ENCODE measurements at regions not wholly inside any gene's neighbourhood (a gene's known extent, or its start where the extent isn't known, plus 50 kb on each side); places are given as distances from the start of the nearest gene placed in this dataset.

- H3K36me3 ChIP-seq (ENCODE audit: control insufficient read depth, insufficient read depth, low read length) = no peaks in the 10 kb centered on the region
- no peaks in the 10 kb centered on the region for H3K9me3 ChIP-seq (ENCODE audit: control insufficient read depth, insufficient read depth, low read length)
- no peak overlapping the region for H3K27ac ChIP-seq (ENCODE audit: low read depth, low read length)
- 100% methylated on average over 1 of the region's 2 CpGs for WGBS (ENCODE audit: insufficient coverage)
- H3K4me1 ChIP-seq (ENCODE audit: control insufficient read depth, insufficient read depth, low read length) = no peaks in the 10 kb centered on the region
- DNase-seq (ENCODE audit: low read depth in 4 of 6, low spot score in 6 of 6) = peak in 1 of 6 donors; percentile 73
- H3K4me3 ChIP-seq (ENCODE audit: low read depth, low read length) = no peak overlapping the region
- H3K27me3 ChIP-seq (ENCODE audit: control insufficient read depth, insufficient read depth, low read length) = no peaks in the 10 kb centered on the region
Measured at GRCh38 chr1:221855156-221855555, 113.3 kb upstream of the DUSP10 start.

- no peak for DNase-seq (ENCODE audit: low read depth in 4 of 6, low spot score in 6 of 6)
- Histone ChIP-seq H3K9me3 (ENCODE audit: control insufficient read depth, insufficient read depth, low read length) (no peaks in the 10 kb centered on the region), H3K27me3 (ENCODE audit: control insufficient read depth, insufficient read depth, low read length) (no peaks in the 10 kb centered on the region), H3K36me3 (ENCODE audit: control insufficient read depth, insufficient read depth, low read length) (no peaks in the 10 kb centered on the region), H3K4me1 (ENCODE audit: control insufficient read depth, insufficient read depth, low read length) (no peaks in the 10 kb centered on the region), H3K27ac (ENCODE audit: low read depth, low read length) (no peak overlapping the region), H3K4me3 (ENCODE audit: low read depth, low read length) (no peak overlapping the region)
Measured at GRCh38 chr1:221851336-221851735, 109.4 kb upstream of the DUSP10 start.

DNA sequence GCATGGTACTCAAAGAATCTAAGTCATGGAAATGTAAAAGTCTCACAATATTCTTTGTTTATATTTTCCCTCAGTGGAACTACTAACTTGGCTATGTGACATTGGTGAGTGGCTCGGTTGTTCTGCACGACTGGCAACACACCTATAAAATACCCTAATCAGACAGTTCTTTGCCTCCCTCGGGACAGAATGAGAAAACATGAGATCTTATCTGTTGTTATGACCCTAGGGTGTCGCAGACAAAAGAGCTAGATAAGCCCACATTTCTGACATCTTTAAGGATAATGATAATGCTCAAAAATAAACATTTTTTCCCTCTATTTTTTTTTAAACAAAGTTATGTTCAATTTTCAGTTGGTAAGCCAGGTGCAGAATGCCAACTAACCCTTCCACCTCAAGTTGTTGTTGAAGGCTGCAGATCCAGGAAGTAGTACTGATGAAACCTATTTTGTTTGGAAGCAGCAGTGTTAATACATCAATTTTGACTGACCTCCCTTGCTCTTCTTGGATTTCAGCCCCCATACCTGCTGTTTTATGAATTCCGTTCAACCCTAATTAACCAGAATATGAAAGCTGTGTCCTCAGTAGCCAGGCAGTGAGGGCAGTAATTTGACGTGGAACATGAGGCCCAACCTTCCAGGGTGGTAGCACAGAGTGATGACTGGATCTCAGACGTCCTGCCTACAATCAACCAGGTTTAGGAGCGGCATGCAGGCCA lies 108.7 kb upstream of the DUSP10 start:
- Histone ChIP-seq H3K27ac (ENCODE audit: low read depth, low read length) (no peak overlapping the region), H3K27me3 (ENCODE audit: control insufficient read depth, insufficient read depth, low read length) (no peaks in the 10 kb centered on the region), H3K9me3 (ENCODE audit: control insufficient read depth, insufficient read depth, low read length) (no peaks in the 10 kb centered on the region), H3K4me1 (ENCODE audit: control insufficient read depth, insufficient read depth, low read length) (peaks cover 6% of the 10 kb centered on the region), H3K36me3 (ENCODE audit: control insufficient read depth, insufficient read depth, low read length) (no peaks in the 10 kb centered on the region), H3K4me3 (ENCODE audit: low read depth, low read length) (no peak overlapping the region)
- no peak for DNase-seq (ENCODE audit: low read depth in 4 of 6, low spot score in 6 of 6)
- 77% methylated on average over 4 of the region's 8 CpGs for WGBS (ENCODE audit: insufficient coverage)

DNA sequence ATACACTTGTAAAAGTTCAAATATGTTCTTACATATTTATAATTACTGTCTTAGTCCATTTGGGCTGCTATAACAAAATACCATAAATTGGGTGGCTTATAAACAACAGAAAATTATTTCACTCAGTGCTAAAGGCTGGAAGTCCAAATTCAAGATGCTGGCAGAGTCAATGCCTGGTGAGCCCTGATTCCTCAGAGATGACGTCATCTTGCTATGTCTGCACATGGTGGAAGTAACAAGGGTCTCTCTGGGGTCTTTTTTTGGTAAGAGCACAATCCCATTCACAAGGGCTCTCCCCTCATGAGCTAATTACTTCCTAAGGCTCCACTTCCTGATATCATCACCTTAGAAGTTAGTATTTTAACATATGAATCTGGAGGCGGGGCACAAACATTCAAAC lies 108.0 kb upstream of the DUSP10 start:
- no peaks in the 10 kb centered on the region for H3K36me3 ChIP-seq (ENCODE audit: control insufficient read depth, insufficient read depth, low read length)
- no CpG with 5 or more reads among the region's 2 CpGs for WGBS (ENCODE audit: insufficient coverage)
- no peak overlapping the region for H3K4me3 ChIP-seq (ENCODE audit: low read depth, low read length)
- no peak overlapping the region for H3K27ac ChIP-seq (ENCODE audit: low read depth, low read length)
- no peaks in the 10 kb centered on the region for H3K27me3 ChIP-seq (ENCODE audit: control insufficient read depth, insufficient read depth, low read length)
- no peak for DNase-seq (ENCODE audit: low read depth in 4 of 6, low spot score in 6 of 6)
- H3K4me1 ChIP-seq (ENCODE audit: control insufficient read depth, insufficient read depth, low read length) = peaks cover 6% of the 10 kb centered on the region
- no peaks in the 10 kb centered on the region for H3K9me3 ChIP-seq (ENCODE audit: control insufficient read depth, insufficient read depth, low read length)

DNA sequence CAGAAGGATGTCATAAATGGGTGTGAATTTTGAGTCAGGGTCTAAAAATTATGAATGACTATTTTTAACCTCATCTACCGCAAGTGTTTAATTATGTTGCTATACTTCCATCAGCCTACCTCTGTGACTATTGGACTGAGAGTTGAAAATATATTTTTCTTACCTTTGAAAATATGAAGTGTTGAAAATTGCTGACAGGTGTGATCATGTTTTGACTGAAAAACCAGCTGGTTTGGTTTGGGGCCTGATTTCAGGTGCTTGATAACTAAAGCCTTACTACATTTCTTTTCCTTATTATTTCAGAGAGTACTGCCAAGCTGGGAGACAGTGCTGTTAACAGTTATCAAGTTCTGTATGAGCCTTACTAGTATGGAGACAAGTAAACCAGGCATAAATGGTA lies 107.2 kb upstream of the DUSP10 start:
- no peak for DNase-seq (ENCODE audit: low read depth in 4 of 6, low spot score in 6 of 6)
- H3K4me1 ChIP-seq (ENCODE audit: control insufficient read depth, insufficient read depth, low read length) = peaks cover 6% of the 10 kb centered on the region
- no peak overlapping the region for H3K27ac ChIP-seq (ENCODE audit: low read depth, low read length)
- no CpG with 5 or more reads among the region's 1 CpG for WGBS (ENCODE audit: insufficient coverage)
- no peaks in the 10 kb centered on the region for H3K27me3 ChIP-seq (ENCODE audit: control insufficient read depth, insufficient read depth, low read length)
- no peaks in the 10 kb centered on the region for H3K9me3 ChIP-seq (ENCODE audit: control insufficient read depth, insufficient read depth, low read length)
- no peak overlapping the region for H3K4me3 ChIP-seq (ENCODE audit: low read depth, low read length)
- no peaks in the 10 kb centered on the region for H3K36me3 ChIP-seq (ENCODE audit: control insufficient read depth, insufficient read depth, low read length)

DNA sequence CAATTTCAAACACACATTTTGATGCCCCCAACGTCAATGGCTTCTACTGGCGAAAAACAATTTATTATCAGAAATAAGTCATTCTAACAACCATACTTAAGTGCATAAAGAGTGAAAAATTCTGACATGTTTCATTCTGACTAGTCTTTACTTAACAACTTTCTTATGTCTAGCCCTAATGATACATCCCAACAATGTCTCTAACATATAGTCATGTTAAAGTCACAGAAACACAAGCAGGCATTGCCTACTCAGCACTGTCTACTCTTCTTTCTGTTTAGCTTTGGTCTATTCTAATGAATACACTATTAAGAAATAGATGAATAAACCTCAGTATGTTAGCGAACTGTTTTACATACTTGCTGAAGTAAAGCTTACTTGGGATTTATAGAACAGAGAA lies 105.8 kb upstream of the DUSP10 start:
- peaks cover 6% of the 10 kb centered on the region for H3K4me1 ChIP-seq (ENCODE audit: control insufficient read depth, insufficient read depth, low read length)
- WGBS (ENCODE audit: insufficient coverage) = no CpG with 5 or more reads among the region's 3 CpGs
- no peaks in the 10 kb centered on the region for H3K9me3 ChIP-seq (ENCODE audit: control insufficient read depth, insufficient read depth, low read length)
- DNase-seq (ENCODE audit: low read depth in 4 of 6, low spot score in 6 of 6) = no peak
- no peaks in the 10 kb centered on the region for H3K27me3 ChIP-seq (ENCODE audit: control insufficient read depth, insufficient read depth, low read length)
- no peaks in the 10 kb centered on the region for H3K36me3 ChIP-seq (ENCODE audit: control insufficient read depth, insufficient read depth, low read length)
- H3K4me3 ChIP-seq (ENCODE audit: low read depth, low read length) = no peak overlapping the region
- H3K27ac ChIP-seq (ENCODE audit: low read depth, low read length) = no peak overlapping the region

GRCh38 chr1:221845650-221846371 lies 103.9 kb upstream of the DUSP10 start:
- no peak overlapping the region for H3K27ac ChIP-seq (ENCODE audit: low read depth, low read length)
- no peaks in the 10 kb centered on the region for H3K9me3 ChIP-seq (ENCODE audit: control insufficient read depth, insufficient read depth, low read length)
- no peak overlapping the region for H3K4me3 ChIP-seq (ENCODE audit: low read depth, low read length)
- peaks cover 6% of the 10 kb centered on the region for H3K4me1 ChIP-seq (ENCODE audit: control insufficient read depth, insufficient read depth, low read length)
- no peaks in the 10 kb centered on the region for H3K27me3 ChIP-seq (ENCODE audit: control insufficient read depth, insufficient read depth, low read length)
- H3K36me3 ChIP-seq (ENCODE audit: control insufficient read depth, insufficient read depth, low read length) = no peaks in the 10 kb centered on the region
- DNase-seq (ENCODE audit: low read depth in 4 of 6, low spot score in 6 of 6) = peak in 1 of 6 donors; percentile 45
- 50% methylated on average over 8 of the region's 9 CpGs for WGBS (ENCODE audit: insufficient coverage)

- peaks cover 6% of the 10 kb centered on the region for H3K4me1 ChIP-seq (ENCODE audit: control insufficient read depth, insufficient read depth, low read length)
- H3K27ac ChIP-seq (ENCODE audit: low read depth, low read length) = no peak overlapping the region
Measured at GRCh38 chr1:221841983-221842335, 100.1 kb upstream of the DUSP10 start.

DNA sequence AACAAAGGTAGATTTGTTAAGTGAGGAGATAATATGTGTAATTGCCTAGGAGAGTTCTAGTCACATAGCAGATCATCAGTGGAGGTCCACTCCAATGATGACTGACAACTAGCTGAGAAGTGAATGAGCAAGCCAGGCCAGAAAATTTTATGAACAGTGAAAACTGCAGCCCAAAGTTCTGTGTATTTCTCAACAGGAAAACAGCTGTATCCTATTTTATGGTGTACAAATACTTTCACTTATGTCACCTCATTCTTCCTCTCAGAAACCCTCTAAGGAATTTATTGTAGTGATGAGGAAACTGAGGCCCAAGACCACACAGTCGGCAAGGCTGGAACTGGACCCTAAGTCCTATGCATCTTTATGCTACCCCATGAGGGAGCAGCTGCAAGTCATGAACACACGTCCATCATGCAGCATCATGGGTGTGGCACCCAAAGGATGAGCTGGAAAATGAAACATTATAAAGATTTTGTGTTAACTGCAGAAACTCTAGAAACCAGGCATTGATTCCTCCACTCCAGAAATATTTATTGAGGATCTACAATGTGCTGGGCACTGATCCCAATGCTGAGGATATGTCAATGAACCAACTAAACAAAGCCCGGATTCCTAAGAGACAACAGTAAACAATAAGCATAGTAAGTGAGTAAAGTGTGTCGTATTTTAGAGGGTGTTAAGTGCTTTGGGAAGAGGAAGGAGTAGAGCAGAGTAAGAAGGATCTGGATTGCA lies 99.5 kb upstream of the DUSP10 start:
- peaks cover 6% of the 10 kb centered on the region for H3K4me1 ChIP-seq (ENCODE audit: control insufficient read depth, insufficient read depth, low read length)
- H3K36me3 ChIP-seq (ENCODE audit: control insufficient read depth, insufficient read depth, low read length) = no peaks in the 10 kb centered on the region
- no peak overlapping the region for H3K4me3 ChIP-seq (ENCODE audit: low read depth, low read length)
- no peaks in the 10 kb centered on the region for H3K9me3 ChIP-seq (ENCODE audit: control insufficient read depth, insufficient read depth, low read length)
- no peaks in the 10 kb centered on the region for H3K27me3 ChIP-seq (ENCODE audit: control insufficient read depth, insufficient read depth, low read length)
- no peak for DNase-seq (ENCODE audit: low read depth in 4 of 6, low spot score in 6 of 6)
- no peak overlapping the region for H3K27ac ChIP-seq (ENCODE audit: low read depth, low read length)
- 74% methylated on average over 2 of the region's 4 CpGs for WGBS (ENCODE audit: insufficient coverage)

More at GRCh38 chr1:221841983-221842335, 100.1 kb upstream of the DUSP10 start:
- Histone ChIP-seq H3K36me3 (ENCODE audit: control insufficient read depth, insufficient read depth, low read length) (no peaks in the 10 kb centered on the region), H3K27me3 (ENCODE audit: control insufficient read depth, insufficient read depth, low read length) (no peaks in the 10 kb centered on the region), H3K9me3 (ENCODE audit: control insufficient read depth, insufficient read depth, low read length) (no peaks in the 10 kb centered on the region), H3K4me3 (ENCODE audit: low read depth, low read length) (no peak overlapping the region)
- no peak for DNase-seq (ENCODE audit: low read depth in 4 of 6, low spot score in 6 of 6)

Data from spinal cord (tissue), 9 donors.